ENCODE measurements at regions not wholly inside any gene's neighbourhood (a gene's known extent, or its start where the extent isn't known, plus 50 kb on each side); places are given as distances from the start of the nearest gene placed in this dataset.

DNA sequence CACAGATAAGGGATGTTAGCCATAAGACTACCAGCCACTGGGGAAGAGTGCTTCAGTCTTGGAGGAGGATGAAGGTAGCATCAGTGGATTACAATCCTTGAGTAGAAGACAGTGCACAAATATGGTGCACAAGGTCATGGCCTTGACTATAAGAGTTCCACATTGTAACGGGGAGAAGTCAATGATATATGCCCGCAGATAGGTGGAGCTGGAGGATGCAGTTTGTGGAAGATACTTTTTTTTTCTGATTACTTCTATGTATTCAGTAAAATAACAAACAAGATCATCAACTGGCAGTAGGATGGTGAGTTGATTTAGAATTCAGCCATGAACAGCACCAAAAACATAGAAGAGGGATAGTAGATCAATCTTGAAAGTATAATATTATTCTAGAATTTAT lies 926.8 kb upstream of the MIR17HG start:
- Histone ChIP-seq H4K20me1 (ENCODE audit: insufficient read depth, low read length) (no peaks in the 10 kb centered on the region), H3K27ac (ENCODE audit: low read depth, low read length) (no peak overlapping the region), H3K4me1 (ENCODE audit: insufficient read depth, low read length) (peaks cover 13% of the 10 kb centered on the region), H3K36me3 (ENCODE audit: insufficient read depth, low read length) (no peaks in the 10 kb centered on the region), H2AFZ (ENCODE audit: low read length) (no peak overlapping the region), H3K9me3 (ENCODE audit: low read depth, low read length) (no peaks in the 10 kb centered on the region), H3K27me3 (ENCODE audit: insufficient read depth, low read length) (no peaks in the 10 kb centered on the region), H3K79me2 (ENCODE audit: insufficient read depth, low read length) (no peaks in the 10 kb centered on the region), H3K4me2 (ENCODE audit: insufficient read depth, low read length) (no peak overlapping the region), H3K4me3 (ENCODE audit: insufficient read depth, low read length) (no peak overlapping the region)
- no peak for DNase-seq (ENCODE audit: insufficient read length, low spot score, missing footprints)
- TF ChIP-seq, protein P1, sequence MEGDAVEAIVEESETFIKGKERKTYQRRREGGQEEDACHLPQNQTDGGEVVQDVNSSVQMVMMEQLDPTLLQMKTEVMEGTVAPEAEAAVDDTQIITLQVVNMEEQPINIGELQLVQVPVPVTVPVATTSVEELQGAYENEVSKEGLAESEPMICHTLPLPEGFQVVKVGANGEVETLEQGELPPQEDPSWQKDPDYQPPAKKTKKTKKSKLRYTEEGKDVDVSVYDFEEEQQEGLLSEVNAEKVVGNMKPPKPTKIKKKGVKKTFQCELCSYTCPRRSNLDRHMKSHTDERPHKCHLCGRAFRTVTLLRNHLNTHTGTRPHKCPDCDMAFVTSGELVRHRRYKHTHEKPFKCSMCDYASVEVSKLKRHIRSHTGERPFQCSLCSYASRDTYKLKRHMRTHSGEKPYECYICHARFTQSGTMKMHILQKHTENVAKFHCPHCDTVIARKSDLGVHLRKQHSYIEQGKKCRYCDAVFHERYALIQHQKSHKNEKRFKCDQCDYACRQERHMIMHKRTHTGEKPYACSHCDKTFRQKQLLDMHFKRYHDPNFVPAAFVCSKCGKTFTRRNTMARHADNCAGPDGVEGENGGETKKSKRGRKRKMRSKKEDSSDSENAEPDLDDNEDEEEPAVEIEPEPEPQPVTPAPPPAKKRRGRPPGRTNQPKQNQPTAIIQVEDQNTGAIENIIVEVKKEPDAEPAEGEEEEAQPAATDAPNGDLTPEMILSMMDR (IDR thresholded peaks at IDR 0.05; ENCODE audit: extremely low read depth, low read depth, low read length): peak; percentile 36

DNA sequence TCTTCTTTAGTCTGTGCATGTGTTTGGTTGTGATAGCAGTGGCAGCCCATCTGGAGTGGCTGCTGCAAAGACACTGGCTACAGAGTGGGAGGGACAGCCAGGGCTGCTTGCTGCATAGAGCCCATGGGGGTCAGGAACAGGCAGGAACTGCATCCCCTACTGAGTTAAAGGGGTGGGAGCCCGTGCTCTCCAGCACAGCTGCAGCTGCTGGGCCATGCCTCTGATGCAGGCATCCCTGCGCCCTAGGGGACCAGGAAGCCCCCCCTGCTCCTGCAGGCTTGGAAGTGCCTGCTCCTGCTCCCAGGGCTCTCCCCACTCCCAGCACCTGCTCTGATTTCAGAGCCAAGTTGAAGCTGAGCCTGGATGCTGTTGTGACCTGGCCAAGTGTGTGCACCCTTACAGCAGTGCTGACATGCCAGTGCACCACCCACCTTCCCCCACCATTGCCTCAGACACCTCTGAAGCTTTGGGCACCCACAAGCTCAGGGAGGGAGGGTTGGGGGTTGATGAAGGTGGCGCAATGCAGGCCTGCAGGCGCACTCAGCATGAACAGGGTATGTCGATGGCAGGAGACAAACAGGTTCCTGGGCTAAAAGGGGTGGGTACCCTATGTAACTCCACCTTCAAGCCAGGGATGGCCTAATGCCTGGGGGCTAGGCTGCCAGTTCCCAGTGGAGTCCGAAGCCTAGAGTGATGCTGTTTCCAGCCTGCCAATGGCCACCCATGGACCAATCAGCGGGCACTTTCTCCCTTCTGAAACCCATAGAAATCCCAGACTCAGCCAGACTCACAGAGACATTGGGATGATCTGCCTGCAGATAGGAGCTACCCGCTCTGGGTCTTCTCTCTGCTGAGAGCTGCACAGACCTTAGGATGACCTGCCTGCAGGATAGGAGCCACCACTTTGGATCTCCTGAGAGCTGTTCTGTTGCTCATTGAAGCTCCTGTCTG lies 919.9 kb upstream of the MIR17HG start:
- DNase-seq (ENCODE audit: insufficient read length, low spot score, missing footprints): no peak

DNA sequence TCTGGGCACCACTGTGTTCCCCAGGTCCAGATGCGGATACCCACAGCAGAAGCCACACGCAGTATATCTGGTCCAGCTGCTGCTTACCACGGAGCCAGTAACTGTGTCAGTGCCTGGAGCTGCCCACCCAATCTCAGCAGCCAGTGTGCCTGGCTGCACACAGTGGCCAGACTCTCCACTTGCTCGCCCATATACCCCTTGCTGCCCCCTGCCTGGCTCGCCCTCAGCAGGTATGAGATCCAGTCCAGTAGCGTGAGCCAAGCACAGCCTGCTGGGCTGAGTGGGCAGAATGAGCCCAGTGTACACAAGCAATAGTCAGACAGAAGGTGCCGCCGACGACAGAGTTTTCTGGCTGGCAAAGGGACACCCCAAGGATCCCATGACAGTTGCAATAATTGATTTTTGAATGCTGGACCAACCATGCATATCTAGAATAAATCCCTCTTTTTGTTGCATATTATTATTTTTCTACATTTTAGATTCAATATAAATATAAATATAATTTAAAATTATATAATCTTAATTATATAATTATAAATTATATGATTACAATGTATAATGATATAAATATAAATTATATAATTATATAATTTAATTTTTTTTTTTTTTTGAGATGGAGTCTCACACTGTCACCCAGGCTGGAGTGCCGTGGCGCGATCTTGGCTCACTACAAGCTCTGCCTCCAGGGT lies 918.8 kb upstream of the MIR17HG start:
- Histone ChIP-seq H3K9me3 (ENCODE audit: low read depth, low read length) (no peaks in the 10 kb centered on the region), H3K4me1 (ENCODE audit: insufficient read depth, low read length) (no peaks in the 10 kb centered on the region), H2AFZ (ENCODE audit: low read length) (no peak overlapping the region), H3K4me2 (ENCODE audit: insufficient read depth, low read length) (no peak overlapping the region), H3K27me3 (ENCODE audit: insufficient read depth, low read length) (no peaks in the 10 kb centered on the region), H3K4me3 (ENCODE audit: insufficient read depth, low read length) (no peak overlapping the region), H3K79me2 (ENCODE audit: insufficient read depth, low read length) (no peaks in the 10 kb centered on the region), H3K36me3 (ENCODE audit: insufficient read depth, low read length) (no peaks in the 10 kb centered on the region), H4K20me1 (ENCODE audit: insufficient read depth, low read length) (no peaks in the 10 kb centered on the region), H3K27ac (ENCODE audit: low read depth, low read length) (no peak overlapping the region)
- DNase-seq (ENCODE audit: insufficient read length, low spot score, missing footprints): no peak
- TF ChIP-seq, protein P1 (IDR thresholded peaks at IDR 0.05; ENCODE audit: extremely low read depth, low read depth, low read length): no peak

More for the DNA sequence above, 919.9 kb upstream of the MIR17HG start:
- Histone ChIP-seq H3K4me3 (ENCODE audit: insufficient read depth, low read length) (no peak overlapping the region), H4K20me1 (ENCODE audit: insufficient read depth, low read length) (no peaks in the 10 kb centered on the region), H2AFZ (ENCODE audit: low read length) (peak overlapping the region; percentile 39), H3K27me3 (ENCODE audit: insufficient read depth, low read length) (no peaks in the 10 kb centered on the region), H3K9me3 (ENCODE audit: low read depth, low read length) (no peaks in the 10 kb centered on the region), H3K36me3 (ENCODE audit: insufficient read depth, low read length) (no peaks in the 10 kb centered on the region), H3K4me1 (ENCODE audit: insufficient read depth, low read length) (no peaks in the 10 kb centered on the region), H3K27ac (ENCODE audit: low read depth, low read length) (no peak overlapping the region), H3K79me2 (ENCODE audit: insufficient read depth, low read length) (no peaks in the 10 kb centered on the region), H3K4me2 (ENCODE audit: insufficient read depth, low read length) (no peak overlapping the region)
- TF ChIP-seq, protein P1 (IDR thresholded peaks at IDR 0.05; ENCODE audit: extremely low read depth, low read depth, low read length): no peak

DNA sequence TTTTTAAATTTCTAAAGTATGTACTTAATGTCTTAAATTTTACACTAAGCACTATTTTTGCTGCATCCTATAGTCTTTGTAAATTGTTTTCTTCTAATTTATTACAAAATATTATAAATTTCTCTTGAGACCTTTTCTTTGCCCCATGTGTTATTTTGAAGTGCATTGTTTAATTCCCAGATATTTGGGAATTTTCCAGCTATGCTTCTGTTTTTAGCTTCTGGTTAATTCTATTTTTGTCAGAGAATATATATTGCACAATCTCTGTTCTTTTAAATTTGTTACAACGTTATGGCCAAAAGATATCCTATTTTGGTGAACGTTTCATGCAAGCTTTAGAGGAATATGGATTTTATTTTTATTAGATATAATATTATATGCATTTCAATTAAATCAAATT lies 917.4 kb upstream of the MIR17HG start:
- H3K27me3 ChIP-seq (ENCODE audit: insufficient read depth, low read length): no peaks in the 10 kb centered on the region
- no peaks in the 10 kb centered on the region for H3K9me3 ChIP-seq (ENCODE audit: low read depth, low read length)
- no peaks in the 10 kb centered on the region for H3K36me3 ChIP-seq (ENCODE audit: insufficient read depth, low read length)
- TF ChIP-seq, protein P1 (IDR thresholded peaks at IDR 0.05; ENCODE audit: extremely low read depth, low read depth, low read length): no peak
- H4K20me1 ChIP-seq (ENCODE audit: insufficient read depth, low read length): no peaks in the 10 kb centered on the region
- no peaks in the 10 kb centered on the region for H3K79me2 ChIP-seq (ENCODE audit: insufficient read depth, low read length)
- no peak overlapping the region for H3K4me3 ChIP-seq (ENCODE audit: insufficient read depth, low read length)
- no peak overlapping the region for H3K27ac ChIP-seq (ENCODE audit: low read depth, low read length)
- no peaks in the 10 kb centered on the region for H3K4me1 ChIP-seq (ENCODE audit: insufficient read depth, low read length)
- DNase-seq (ENCODE audit: insufficient read length, low spot score, missing footprints): no peak
- H3K4me2 ChIP-seq (ENCODE audit: insufficient read depth, low read length): no peak overlapping the region
- H2AFZ ChIP-seq (ENCODE audit: low read length): no peak overlapping the region

Data from osteoblast (primary cell).